H1 (cell line): ENCODE measurements at regions not wholly inside any gene's neighbourhood (a gene's known extent, or its start where the extent isn't known, plus 50 kb on each side); places are given as distances from the start of the nearest gene placed in this dataset.

Experiments
- GABPA ChIP-seq: IDR thresholded peaks from 2 replicates; pipeline ENCODE4 v1.6.1; 2011; ENCODE audit warnings: mild to moderate bottlenecking, low read length, moderate library complexity, borderline replicate concordance; ENCODE audit not compliant: insufficient read depth
- KDM1A ChIP-seq: fragments of 200-600, 300-600 bp; sonication (generic); IDR thresholded peaks from 2 replicates; pipeline ENCODE4 v1.7.1; 2016; ENCODE audit warnings: mild to moderate bottlenecking, low read length, borderline replicate concordance
- TAF7 ChIP-seq: optimal IDR thresholded peaks from 2 replicates; pipeline ENCODE3; 2011; ENCODE audit warnings: low read depth, mild to moderate bottlenecking, inconsistent platforms, low read length, moderate library complexity, borderline replicate concordance

DNA sequence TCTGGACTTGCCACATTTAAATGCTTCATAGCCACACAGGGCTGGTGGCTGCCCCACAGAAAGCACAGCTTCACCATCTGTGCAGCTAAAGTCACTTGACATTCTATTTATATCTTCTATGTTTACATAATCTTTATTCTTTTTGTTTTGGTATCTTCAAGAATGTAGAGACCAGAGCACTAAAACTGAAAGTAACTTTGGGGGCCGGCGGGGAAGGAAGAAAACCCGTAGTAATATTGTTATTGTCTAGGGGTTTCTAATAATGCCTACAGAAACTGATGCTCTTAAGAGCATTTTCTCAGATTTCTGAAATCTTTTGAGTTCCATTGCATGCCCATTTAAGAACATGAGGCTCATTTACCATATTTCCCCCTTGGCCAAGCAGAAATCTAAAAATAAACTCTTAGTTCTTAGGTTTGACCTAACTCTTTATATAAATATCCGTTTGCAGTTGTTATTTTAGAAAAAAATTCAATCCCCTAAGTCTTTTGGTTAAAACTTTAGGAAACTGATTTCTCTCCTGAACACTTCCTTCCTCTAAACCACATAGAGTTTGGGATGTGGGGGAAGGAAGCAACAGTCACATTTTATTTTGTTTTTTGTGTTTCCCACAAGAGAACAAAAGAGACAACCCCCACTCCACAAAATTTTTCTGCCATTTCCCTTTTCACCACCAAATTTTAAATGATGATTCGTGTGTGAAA lies 207.6 kb downstream of the OGFRL1 start (continued):
- TF ChIP-seq KDM1A: no peak
- TF ChIP-seq TAF7: no peak
- no peak for TF ChIP-seq GABPA
